ENCODE measurements at regions not wholly inside any gene's neighbourhood (a gene's known extent, or its start where the extent isn't known, plus 50 kb on each side); places are given as distances from the start of the nearest gene placed in this dataset.

GRCh38 chr2:63785096-63785495 lies 56.6 kb upstream of the UGP2 start:
- no peaks in the 10 kb centered on the region for H3K4me1 ChIP-seq (ENCODE audit: control insufficient read depth, insufficient read depth, low read length)
- DNase-seq (ENCODE audit: low read depth in 4 of 6, low spot score in 6 of 6): no peak
- no peaks in the 10 kb centered on the region for H3K36me3 ChIP-seq (ENCODE audit: control insufficient read depth, insufficient read depth, low read length)
- H3K27me3 ChIP-seq (ENCODE audit: control insufficient read depth, insufficient read depth, low read length): no peaks in the 10 kb centered on the region
- no CpG with 5 or more reads among the region's 1 CpG for WGBS (ENCODE audit: insufficient coverage)
- no peak overlapping the region for H3K27ac ChIP-seq (ENCODE audit: low read depth, low read length)
- no peaks in the 10 kb centered on the region for H3K9me3 ChIP-seq (ENCODE audit: control insufficient read depth, insufficient read depth, low read length)
- H3K4me3 ChIP-seq (ENCODE audit: low read depth, low read length): no peak overlapping the region

DNA sequence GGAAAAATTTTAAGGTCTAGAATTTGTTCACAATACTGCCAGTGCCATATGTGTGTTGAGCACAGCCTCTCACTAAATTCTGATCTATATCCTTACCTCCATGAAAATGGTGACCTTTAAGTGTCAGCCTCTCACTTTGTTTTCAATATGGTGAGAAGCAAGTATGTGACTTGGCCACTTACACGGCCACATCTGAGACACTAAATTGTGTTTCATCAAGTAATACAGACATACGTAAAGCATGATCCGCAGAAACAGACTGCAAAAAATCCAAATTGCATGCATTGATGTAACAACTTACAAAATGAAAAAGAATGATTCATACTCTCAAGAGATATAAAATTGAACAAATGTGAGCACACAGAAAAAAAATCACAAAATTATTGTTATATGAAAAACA lies 55.2 kb upstream of the UGP2 start:
- Histone ChIP-seq H3K9me3 (ENCODE audit: control insufficient read depth, insufficient read depth, low read length) (no peaks in the 10 kb centered on the region), H3K4me1 (ENCODE audit: control insufficient read depth, insufficient read depth, low read length) (no peaks in the 10 kb centered on the region), H3K27ac (ENCODE audit: low read depth, low read length) (no peak overlapping the region), H3K4me3 (ENCODE audit: low read depth, low read length) (no peak overlapping the region), H3K27me3 (ENCODE audit: control insufficient read depth, insufficient read depth, low read length) (no peaks in the 10 kb centered on the region), H3K36me3 (ENCODE audit: control insufficient read depth, insufficient read depth, low read length) (no peaks in the 10 kb centered on the region)
- DNase-seq (ENCODE audit: low read depth in 4 of 6, low spot score in 6 of 6): no peak
- no CpG with 5 or more reads among the region's 3 CpGs for WGBS (ENCODE audit: insufficient coverage)

DNA sequence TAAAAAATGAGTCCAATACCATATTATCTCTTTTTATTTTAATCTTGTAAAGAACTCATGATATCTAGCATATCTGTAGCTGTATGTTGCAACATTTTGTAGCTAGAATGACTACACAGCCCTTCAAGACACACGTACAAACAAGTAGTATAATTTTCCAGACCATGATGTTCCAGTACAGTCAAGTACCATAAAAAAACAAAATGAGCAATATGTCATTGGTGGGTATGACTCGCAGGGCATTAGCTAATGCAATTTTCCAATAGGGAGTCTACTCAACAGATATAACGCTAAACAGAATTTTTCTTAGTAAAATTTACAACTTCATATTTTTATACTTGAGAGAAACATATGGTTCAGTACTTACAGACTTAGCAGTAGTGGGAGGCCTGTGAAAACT lies 53.6 kb upstream of the UGP2 start:
- no peaks in the 10 kb centered on the region for H3K36me3 ChIP-seq (ENCODE audit: control insufficient read depth, insufficient read depth, low read length)
- H3K9me3 ChIP-seq (ENCODE audit: control insufficient read depth, insufficient read depth, low read length): no peaks in the 10 kb centered on the region
- no peaks in the 10 kb centered on the region for H3K27me3 ChIP-seq (ENCODE audit: control insufficient read depth, insufficient read depth, low read length)
- H3K4me1 ChIP-seq (ENCODE audit: control insufficient read depth, insufficient read depth, low read length): no peaks in the 10 kb centered on the region
- no CpG with 5 or more reads among the region's 3 CpGs for WGBS (ENCODE audit: insufficient coverage)
- no peak overlapping the region for H3K27ac ChIP-seq (ENCODE audit: low read depth, low read length)
- H3K4me3 ChIP-seq (ENCODE audit: low read depth, low read length): no peak overlapping the region
- peak in 1 of 6 donors; percentile 12 for DNase-seq (ENCODE audit: low read depth in 4 of 6, low spot score in 6 of 6)

DNA sequence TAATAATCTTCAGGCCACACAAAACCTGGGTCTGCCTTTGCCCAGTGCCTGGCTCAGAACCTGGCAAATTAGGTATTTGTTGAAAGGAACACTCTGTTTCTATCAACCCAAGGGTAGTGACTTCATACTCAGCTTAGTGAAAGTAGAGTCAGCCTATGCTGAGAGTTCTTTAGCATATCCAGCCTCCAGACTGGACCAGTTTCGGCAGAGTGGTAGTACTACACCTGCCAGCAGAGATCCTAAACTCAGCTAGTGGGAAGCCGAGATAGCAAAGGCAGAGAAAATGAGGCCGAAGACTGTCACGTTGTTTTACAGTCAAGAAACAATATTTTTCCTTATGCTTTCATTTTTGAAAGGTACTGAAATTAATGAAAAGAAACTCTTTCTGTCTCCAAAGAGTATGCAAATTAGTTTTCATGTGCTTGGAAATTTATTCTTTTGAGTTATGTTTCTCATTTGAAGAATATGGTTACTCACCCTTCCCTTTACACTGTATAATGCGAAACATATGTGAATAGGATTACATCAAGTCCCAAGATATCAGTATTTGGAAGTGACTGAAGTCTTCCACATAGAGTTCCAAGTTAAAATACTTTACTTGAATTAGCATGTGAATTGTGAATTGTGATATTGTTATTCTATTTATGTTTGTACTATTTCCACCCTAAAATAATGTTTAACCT lies 52.2 kb upstream of the UGP2 start:
- Histone ChIP-seq H3K9me3 (ENCODE audit: control insufficient read depth, insufficient read depth, low read length) (no peaks in the 10 kb centered on the region), H3K36me3 (ENCODE audit: control insufficient read depth, insufficient read depth, low read length) (no peaks in the 10 kb centered on the region), H3K4me1 (ENCODE audit: control insufficient read depth, insufficient read depth, low read length) (no peaks in the 10 kb centered on the region), H3K4me3 (ENCODE audit: low read depth, low read length) (no peak overlapping the region), H3K27me3 (ENCODE audit: control insufficient read depth, insufficient read depth, low read length) (no peaks in the 10 kb centered on the region), H3K27ac (ENCODE audit: low read depth, low read length) (no peak overlapping the region)
- no CpG with 5 or more reads among the region's 5 CpGs for WGBS (ENCODE audit: insufficient coverage)
- peak in 1 of 6 donors; percentile 17 for DNase-seq (ENCODE audit: low read depth in 4 of 6, low spot score in 6 of 6)

DNA sequence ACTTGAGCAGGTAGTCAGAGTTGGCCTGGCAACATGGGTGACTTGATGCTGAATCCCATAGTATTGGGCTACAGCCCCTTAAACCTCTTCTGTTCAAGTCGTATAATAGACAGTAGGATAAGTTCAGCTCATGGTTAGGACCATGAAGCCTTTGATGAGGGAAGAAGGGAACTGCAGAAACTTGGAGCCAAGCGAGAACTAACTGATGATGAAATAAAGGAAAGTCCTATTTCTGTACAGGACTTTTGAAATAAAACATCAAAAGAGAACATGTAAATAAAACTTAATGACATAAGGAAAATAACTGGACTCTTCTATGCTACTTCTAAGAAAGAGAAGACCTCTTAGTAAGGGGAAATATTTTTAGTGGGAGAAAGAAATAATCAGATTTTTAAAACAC lies 51.2 kb upstream of the UGP2 start:
- WGBS (ENCODE audit: insufficient coverage): 88% methylated on average over 1 of the region's 2 CpGs
- no peak overlapping the region for H3K27ac ChIP-seq (ENCODE audit: low read depth, low read length)

GRCh38 chr2:63790906-63791305 lies 50.8 kb upstream of the UGP2 start:
- Histone ChIP-seq H3K4me1 (ENCODE audit: control insufficient read depth, insufficient read depth, low read length) (no peaks in the 10 kb centered on the region), H3K4me3 (ENCODE audit: low read depth, low read length) (no peak overlapping the region), H3K36me3 (ENCODE audit: control insufficient read depth, insufficient read depth, low read length) (no peaks in the 10 kb centered on the region), H3K9me3 (ENCODE audit: control insufficient read depth, insufficient read depth, low read length) (no peaks in the 10 kb centered on the region), H3K27me3 (ENCODE audit: control insufficient read depth, insufficient read depth, low read length) (no peaks in the 10 kb centered on the region), H3K27ac (ENCODE audit: low read depth, low read length) (no peak overlapping the region)
- no CpG with 5 or more reads among the region's 1 CpG for WGBS (ENCODE audit: insufficient coverage)
- no peak for DNase-seq (ENCODE audit: low read depth in 4 of 6, low spot score in 6 of 6)

More for the DNA sequence above, 51.2 kb upstream of the UGP2 start:
- Histone ChIP-seq H3K36me3 (ENCODE audit: control insufficient read depth, insufficient read depth, low read length) (no peaks in the 10 kb centered on the region), H3K27me3 (ENCODE audit: control insufficient read depth, insufficient read depth, low read length) (no peaks in the 10 kb centered on the region), H3K4me1 (ENCODE audit: control insufficient read depth, insufficient read depth, low read length) (no peaks in the 10 kb centered on the region), H3K4me3 (ENCODE audit: low read depth, low read length) (no peak overlapping the region), H3K9me3 (ENCODE audit: control insufficient read depth, insufficient read depth, low read length) (no peaks in the 10 kb centered on the region)
- no peak for DNase-seq (ENCODE audit: low read depth in 4 of 6, low spot score in 6 of 6)

DNA sequence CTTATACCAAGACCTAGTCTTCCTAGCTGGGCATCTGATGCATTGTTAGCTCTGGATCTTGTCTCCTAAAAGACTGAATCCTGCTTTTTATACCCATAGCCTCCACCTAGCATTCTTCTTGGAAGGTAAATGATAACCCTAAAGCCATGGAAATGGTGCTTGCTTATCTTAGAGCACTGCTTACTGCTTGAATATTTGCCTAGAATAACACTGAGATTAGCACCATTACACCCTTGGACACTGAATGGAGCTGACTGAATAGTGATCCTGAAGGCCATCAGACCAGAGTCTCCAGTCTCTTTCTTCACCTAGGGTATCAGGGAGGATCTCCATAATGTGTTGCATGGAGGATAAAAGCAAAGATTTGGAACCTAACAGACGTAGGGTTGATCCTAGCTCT lies 50.3 kb upstream of the UGP2 start:
- H3K4me1 ChIP-seq (ENCODE audit: control insufficient read depth, insufficient read depth, low read length): no peaks in the 10 kb centered on the region
- H3K4me3 ChIP-seq (ENCODE audit: low read depth, low read length): no peak overlapping the region
- H3K27ac ChIP-seq (ENCODE audit: low read depth, low read length): no peak overlapping the region
- H3K36me3 ChIP-seq (ENCODE audit: control insufficient read depth, insufficient read depth, low read length): no peaks in the 10 kb centered on the region
- no peaks in the 10 kb centered on the region for H3K9me3 ChIP-seq (ENCODE audit: control insufficient read depth, insufficient read depth, low read length)
- DNase-seq (ENCODE audit: low read depth in 4 of 6, low spot score in 6 of 6): no peak
- no peaks in the 10 kb centered on the region for H3K27me3 ChIP-seq (ENCODE audit: control insufficient read depth, insufficient read depth, low read length)
- whole genome bisulfite sequencing (ENCODE audit: insufficient coverage): no CpG with 5 or more reads among the region's 1 CpG
